Right atrium auricular region (tissue), 2 donors: ENCODE measurements at regions not wholly inside any gene's neighbourhood (a gene's known extent, or its start where the extent isn't known, plus 50 kb on each side); places are given as distances from the start of the nearest gene placed in this dataset.

Experiments
- DNase-seq: peaks from one replicate; pipeline ENCODE4 v3.0.0-alpha.2; 2019; ENCODE audit warnings: low spot score
- H3K27ac ChIP-seq, 2 donors: fragments of 200-600 bp; sonication (generic); 1 replicate in 1 of 2; 2 replicates in 1 of 2; pipeline ENCODE4 v1.5.1; 2016 to 2019
- H3K27me3 ChIP-seq, 2 donors: fragments of 200-600 bp; sonication (generic); one replicate each; pipeline versions ENCODE4 v1.5.1 to v1.6.0; 2017 to 2019
- H3K36me3 ChIP-seq: fragments of 200-600 bp; sonication (generic); one replicate; pipeline ENCODE4 v1.5.1; 2016
- H3K4me1 ChIP-seq, 2 donors: fragments of 200-600 bp; sonication (generic); one replicate each; pipeline versions ENCODE4 v1.5.1 to v1.6.0; 2017 to 2019
- H3K4me3 ChIP-seq, 2 donors: fragments of 200-600 bp; sonication (generic); 1 replicate in 1 of 2; 2 replicates in 1 of 2; pipeline ENCODE4 v1.5.1; 2017 to 2019; ENCODE audit warnings: mild to moderate bottlenecking in 1 of 2, moderate library complexity in 1 of 2
- H3K9me3 ChIP-seq, 2 donors: fragments of 200-600 bp; sonication (generic); one replicate each; pipeline ENCODE4 v1.5.1; 2019
- TF ChIP-seq, protein P1 (sequence below), 2 donors: fragments of 200-600 bp; sonication (generic); IDR thresholded peaks; one replicate each; pipeline ENCODE4 v1.5.1; 2019; ENCODE audit warnings: antibody characterized with exemption in 2 of 2

DNA sequence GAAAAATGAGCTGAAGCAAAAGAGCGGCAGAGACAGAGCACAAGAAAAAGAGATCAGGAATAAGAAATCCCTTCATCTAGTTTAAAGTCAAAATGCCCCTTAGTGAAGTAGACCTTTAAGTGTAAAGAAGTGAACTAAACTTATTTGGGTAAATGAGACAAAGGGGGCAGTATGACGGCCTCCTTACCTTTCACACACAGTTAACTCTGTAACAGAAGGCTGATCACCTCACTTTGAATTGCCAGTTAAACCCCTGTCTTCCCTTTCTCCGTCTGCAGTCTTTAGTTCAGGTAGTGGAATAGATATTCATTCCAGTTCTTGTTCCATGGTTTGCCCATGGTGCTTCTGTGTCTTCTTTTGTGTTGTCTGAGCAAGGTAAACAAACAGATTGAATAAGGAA lies 1029.8 kb downstream of the DIAPH3 start:
- no peaks in the 10 kb centered on the region for H3K36me3 ChIP-seq
- H3K9me3 ChIP-seq = no peaks in the 10 kb centered on the region
- H3K27me3 ChIP-seq = no peaks in the 10 kb centered on the region
- no peak for DNase-seq
- no peak overlapping the region for H3K4me3 ChIP-seq
- H3K4me1 ChIP-seq = no peaks in the 10 kb centered on the region
- TF ChIP-seq, protein P1, sequence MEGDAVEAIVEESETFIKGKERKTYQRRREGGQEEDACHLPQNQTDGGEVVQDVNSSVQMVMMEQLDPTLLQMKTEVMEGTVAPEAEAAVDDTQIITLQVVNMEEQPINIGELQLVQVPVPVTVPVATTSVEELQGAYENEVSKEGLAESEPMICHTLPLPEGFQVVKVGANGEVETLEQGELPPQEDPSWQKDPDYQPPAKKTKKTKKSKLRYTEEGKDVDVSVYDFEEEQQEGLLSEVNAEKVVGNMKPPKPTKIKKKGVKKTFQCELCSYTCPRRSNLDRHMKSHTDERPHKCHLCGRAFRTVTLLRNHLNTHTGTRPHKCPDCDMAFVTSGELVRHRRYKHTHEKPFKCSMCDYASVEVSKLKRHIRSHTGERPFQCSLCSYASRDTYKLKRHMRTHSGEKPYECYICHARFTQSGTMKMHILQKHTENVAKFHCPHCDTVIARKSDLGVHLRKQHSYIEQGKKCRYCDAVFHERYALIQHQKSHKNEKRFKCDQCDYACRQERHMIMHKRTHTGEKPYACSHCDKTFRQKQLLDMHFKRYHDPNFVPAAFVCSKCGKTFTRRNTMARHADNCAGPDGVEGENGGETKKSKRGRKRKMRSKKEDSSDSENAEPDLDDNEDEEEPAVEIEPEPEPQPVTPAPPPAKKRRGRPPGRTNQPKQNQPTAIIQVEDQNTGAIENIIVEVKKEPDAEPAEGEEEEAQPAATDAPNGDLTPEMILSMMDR (IDR thresholded peaks at IDR 0.05) = no peak
- no peak overlapping the region for H3K27ac ChIP-seq

DNA sequence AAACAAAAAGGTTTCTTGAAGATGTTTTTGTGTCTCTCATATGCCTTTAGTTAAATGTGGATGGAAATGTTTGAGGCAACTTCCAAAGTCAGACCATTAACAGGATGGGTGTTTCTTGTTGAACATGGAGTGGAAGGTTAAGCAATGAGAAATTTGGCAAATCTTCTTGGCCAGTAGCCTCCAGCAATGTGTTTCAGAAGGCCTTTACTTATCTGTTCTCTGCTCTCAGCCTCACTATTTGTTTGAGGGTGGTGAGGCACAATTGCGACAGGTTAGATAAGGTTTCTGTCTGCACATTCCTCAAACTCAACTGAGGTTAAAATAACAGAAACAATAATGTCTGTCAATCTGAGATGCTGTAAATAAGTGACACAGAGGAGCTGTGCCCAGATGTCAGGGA lies 1019.0 kb downstream of the DIAPH3 start:
- TF ChIP-seq, protein P1 (IDR thresholded peaks at IDR 0.05) = no peak

DNA sequence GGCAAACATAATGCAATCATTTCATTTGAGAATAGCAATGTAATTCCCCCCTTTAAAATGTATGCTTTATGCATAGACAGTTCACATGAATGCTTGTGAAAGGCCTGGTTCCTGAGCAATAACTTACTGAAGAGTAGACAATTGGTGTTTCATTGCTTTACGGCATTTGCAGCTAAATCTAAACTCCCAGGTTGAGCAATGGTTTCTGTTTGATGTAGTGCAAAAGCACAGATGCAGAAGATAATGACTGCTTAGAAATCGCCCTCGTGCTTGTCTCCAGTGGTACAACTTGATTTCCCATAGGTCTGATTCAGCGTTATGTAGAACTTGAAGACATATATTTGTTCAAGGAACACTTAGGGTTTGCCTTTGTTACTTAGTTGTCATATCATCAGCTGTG lies 1018.3 kb downstream of the DIAPH3 start:
- Histone ChIP-seq H3K4me3 (no peak overlapping the region), H3K36me3 (no peaks in the 10 kb centered on the region), H3K27ac (no peak overlapping the region), H3K27me3 (no peaks in the 10 kb centered on the region), H3K4me1 (no peaks in the 10 kb centered on the region), H3K9me3 (no peaks in the 10 kb centered on the region)
- TF ChIP-seq, protein P1 (IDR thresholded peaks at IDR 0.05) = no peak
- DNase-seq = no peak

More for the DNA sequence above, 1019.0 kb downstream of the DIAPH3 start:
- Histone ChIP-seq H3K4me3 (no peak overlapping the region), H3K36me3 (no peaks in the 10 kb centered on the region), H3K9me3 (no peaks in the 10 kb centered on the region), H3K4me1 (no peaks in the 10 kb centered on the region), H3K27ac (no peak overlapping the region), H3K27me3 (no peaks in the 10 kb centered on the region)
- DNase-seq = no peak

DNA sequence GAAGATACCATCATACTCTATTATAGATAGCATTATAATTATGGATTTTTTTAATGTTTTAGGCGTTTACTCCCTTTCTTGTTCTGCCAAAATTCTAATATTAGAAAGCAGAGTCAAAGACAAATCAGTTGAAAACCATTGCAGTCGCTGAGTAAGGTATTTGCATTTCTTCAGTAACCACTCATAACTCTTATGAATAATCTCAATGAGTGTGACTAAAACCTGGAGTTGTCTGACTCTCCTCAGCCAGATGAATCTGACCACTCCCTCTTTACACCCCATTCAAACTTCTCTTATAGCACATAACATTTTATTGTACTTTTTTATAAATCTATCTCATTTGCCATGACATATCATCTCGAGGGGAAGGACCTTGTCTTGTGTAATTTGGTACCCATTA lies 1006.5 kb downstream of the DIAPH3 start:
- DNase-seq = no peak
- H3K27ac ChIP-seq = no peak overlapping the region
- H3K4me3 ChIP-seq = no peak overlapping the region
- no peaks in the 10 kb centered on the region for H3K36me3 ChIP-seq
- peaks cover 0 to 15% of the 10 kb centered on the region in 2 donors for H3K9me3 ChIP-seq
- no peaks in the 10 kb centered on the region for H3K27me3 ChIP-seq
- no peaks in the 10 kb centered on the region for H3K4me1 ChIP-seq
- TF ChIP-seq, protein P1 (IDR thresholded peaks at IDR 0.05) = no peak

DNA sequence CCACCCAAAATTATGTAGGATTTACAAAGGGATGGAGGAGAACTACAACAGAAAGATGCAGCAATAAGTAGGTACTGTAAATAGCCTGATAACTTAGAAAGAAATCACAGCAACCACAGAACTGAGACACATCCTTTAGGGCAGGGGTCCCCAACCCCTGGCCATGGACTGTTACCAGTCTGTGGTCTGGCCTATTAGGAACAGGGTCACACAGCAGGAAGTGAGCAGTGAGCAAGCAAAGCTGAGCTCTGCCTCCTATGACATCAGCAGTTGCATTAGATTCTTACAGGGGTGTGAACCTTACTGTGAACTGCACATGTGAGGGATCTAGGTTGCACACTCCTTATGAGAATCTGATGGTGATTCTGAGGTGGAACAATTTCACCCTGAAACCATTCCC lies 997.6 kb downstream of the DIAPH3 start:
- Histone ChIP-seq H3K27me3 (no peaks in the 10 kb centered on the region), H3K27ac (no peak overlapping the region), H3K4me3 (no peak overlapping the region), H3K9me3 (peaks cover 0 to 7% of the 10 kb centered on the region in 2 donors), H3K4me1 (no peaks in the 10 kb centered on the region), H3K36me3 (no peaks in the 10 kb centered on the region)
- TF ChIP-seq, protein P1 (IDR thresholded peaks at IDR 0.05) = no peak
- DNase-seq = no peak

DNA sequence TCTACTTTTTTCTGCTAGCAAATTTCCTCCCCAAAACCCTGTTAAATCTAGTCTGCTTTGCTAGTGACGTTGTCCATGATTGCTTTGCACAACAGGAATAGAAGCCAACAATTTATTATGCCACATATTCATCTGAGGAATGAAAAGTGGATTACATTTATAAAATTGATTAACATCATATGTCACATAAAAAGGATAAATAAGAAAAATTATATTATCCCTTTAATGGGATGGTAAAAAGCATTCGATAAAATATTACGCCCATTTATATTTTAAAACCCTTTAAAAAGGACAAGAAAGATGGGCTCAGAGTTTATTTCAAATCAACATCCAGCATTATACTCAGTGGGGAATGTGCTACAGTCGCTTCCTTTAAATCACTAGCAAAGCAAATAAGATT lies 991.7 kb downstream of the DIAPH3 start:
- Histone ChIP-seq H3K4me1 (no peaks in the 10 kb centered on the region), H3K9me3 (no peaks in the 10 kb centered on the region), H3K4me3 (no peak overlapping the region), H3K27me3 (no peaks in the 10 kb centered on the region), H3K36me3 (no peaks in the 10 kb centered on the region), H3K27ac (no peak overlapping the region)
- DNase-seq = no peak
- TF ChIP-seq, protein P1 (IDR thresholded peaks at IDR 0.05) = no peak
